ENCODE measurements at regions not wholly inside any gene's neighbourhood (a gene's known extent, or its start where the extent isn't known, plus 50 kb on each side); places are given as distances from the start of the nearest gene placed in this dataset.

DNA sequence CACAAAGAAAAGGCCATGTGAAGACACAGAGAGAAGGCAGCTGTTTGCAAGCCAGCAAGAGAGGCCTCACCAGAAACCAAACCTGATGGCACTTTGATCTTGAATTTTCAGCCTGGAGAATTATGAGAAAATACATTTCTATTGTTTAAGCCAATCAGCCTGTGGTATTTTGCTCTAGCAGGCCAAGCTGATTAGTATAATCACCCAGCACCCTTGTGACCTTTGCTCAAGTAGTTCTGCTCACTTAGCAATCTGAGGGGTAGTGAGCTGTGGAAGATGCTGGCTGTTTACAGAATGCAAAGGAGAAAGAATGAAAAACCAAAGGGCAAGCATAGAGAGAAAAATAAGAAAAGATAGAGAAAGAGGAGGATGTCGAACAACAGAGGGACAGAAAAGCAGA lies 396.4 kb upstream of the BOD1L1 start:
- Histone ChIP-seq H3K27me3 (ENCODE audit: insufficient read depth, low read depth) (no peaks in the 10 kb centered on the region), H3K4me3 (no peak overlapping the region), H3K4me2 (no peak overlapping the region), H3K27ac (no peak overlapping the region), H3F3A (ENCODE audit: insufficient read depth, low read depth) (no peaks in the 10 kb centered on the region), H3K79me2 (ENCODE audit: low read depth) (no peaks in the 10 kb centered on the region), H3K9me3 (ENCODE audit: insufficient read depth, low read depth) (no peaks in the 10 kb centered on the region), H2AFZ (no peak overlapping the region), H3K9me2 (ENCODE audit: insufficient read depth) (no peaks in the 10 kb centered on the region), H3K4me1 (replicated peaks; ENCODE audit: insufficient read depth) (no peaks in the 10 kb centered on the region), H4K20me1 (ENCODE audit: insufficient read depth) (no peaks in the 10 kb centered on the region), H3K36me3 (ENCODE audit: low read depth) (no peaks in the 10 kb centered on the region)
- no TSS peak for BruUV-seq (replicated peaks)
- DNase-seq = no peak
- intact Hi-C loops (cut with micrococcal nuclease; ENCODE audit: unreplicated experiment) = no loop called here
- CTCF ChIA-PET = no interaction called here
- POLR2A ChIA-PET (ENCODE audit: unreplicated experiment) = no interaction called here
- no peak for TF ChIP-seq EZH2 (IDR thresholded peaks at IDR 0.05; ENCODE audit: low read depth)
- TF ChIP-seq, protein P1, sequence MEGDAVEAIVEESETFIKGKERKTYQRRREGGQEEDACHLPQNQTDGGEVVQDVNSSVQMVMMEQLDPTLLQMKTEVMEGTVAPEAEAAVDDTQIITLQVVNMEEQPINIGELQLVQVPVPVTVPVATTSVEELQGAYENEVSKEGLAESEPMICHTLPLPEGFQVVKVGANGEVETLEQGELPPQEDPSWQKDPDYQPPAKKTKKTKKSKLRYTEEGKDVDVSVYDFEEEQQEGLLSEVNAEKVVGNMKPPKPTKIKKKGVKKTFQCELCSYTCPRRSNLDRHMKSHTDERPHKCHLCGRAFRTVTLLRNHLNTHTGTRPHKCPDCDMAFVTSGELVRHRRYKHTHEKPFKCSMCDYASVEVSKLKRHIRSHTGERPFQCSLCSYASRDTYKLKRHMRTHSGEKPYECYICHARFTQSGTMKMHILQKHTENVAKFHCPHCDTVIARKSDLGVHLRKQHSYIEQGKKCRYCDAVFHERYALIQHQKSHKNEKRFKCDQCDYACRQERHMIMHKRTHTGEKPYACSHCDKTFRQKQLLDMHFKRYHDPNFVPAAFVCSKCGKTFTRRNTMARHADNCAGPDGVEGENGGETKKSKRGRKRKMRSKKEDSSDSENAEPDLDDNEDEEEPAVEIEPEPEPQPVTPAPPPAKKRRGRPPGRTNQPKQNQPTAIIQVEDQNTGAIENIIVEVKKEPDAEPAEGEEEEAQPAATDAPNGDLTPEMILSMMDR (conservative IDR thresholded peaks at IDR 0.05) = no peak

DNA sequence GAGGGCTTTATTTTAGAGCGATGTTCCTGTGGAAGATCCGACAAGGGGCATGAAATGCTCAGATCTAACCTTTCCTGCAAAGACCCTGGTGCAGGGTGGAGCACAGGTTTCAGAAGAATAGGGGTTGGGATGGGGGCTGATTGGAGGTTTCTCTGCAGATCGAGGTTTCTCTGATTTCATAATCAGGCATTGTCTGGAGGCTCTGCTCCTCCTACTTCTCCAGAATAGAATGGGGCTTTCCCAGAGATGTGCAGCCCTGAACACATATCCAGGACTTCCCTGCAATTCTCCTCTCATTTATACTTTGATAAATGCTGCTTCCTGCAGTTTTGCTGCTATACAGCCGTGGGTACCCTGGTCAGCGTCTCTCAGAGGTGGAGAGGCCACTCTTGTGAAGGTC lies 397.6 kb upstream of the BOD1L1 start:
- H2AFZ ChIP-seq = no peak overlapping the region
- no peaks in the 10 kb centered on the region for H3K9me3 ChIP-seq (ENCODE audit: insufficient read depth, low read depth)
- CTCF ChIA-PET = no interaction called here
- DNase-seq = no peak
- no peaks in the 10 kb centered on the region for H3K4me1 ChIP-seq (replicated peaks; ENCODE audit: insufficient read depth)
- intact Hi-C loops (cut with micrococcal nuclease; ENCODE audit: unreplicated experiment) = no loop called here
- H4K20me1 ChIP-seq (ENCODE audit: insufficient read depth) = no peaks in the 10 kb centered on the region
- TF ChIP-seq EZH2 (IDR thresholded peaks at IDR 0.05; ENCODE audit: low read depth) = no peak
- TF ChIP-seq, protein P1 (conservative IDR thresholded peaks at IDR 0.05) = no peak
- no peaks in the 10 kb centered on the region for H3K36me3 ChIP-seq (ENCODE audit: low read depth)
- no peaks in the 10 kb centered on the region for H3K27me3 ChIP-seq (ENCODE audit: insufficient read depth, low read depth)
- no peaks in the 10 kb centered on the region for H3F3A ChIP-seq (ENCODE audit: insufficient read depth, low read depth)
- H3K27ac ChIP-seq = no peak overlapping the region
- POLR2A ChIA-PET (ENCODE audit: unreplicated experiment) = no interaction called here
- no peaks in the 10 kb centered on the region for H3K9me2 ChIP-seq (ENCODE audit: insufficient read depth)
- no peak overlapping the region for H3K4me2 ChIP-seq
- no TSS peak for BruUV-seq (replicated peaks)
- no peaks in the 10 kb centered on the region for H3K79me2 ChIP-seq (ENCODE audit: low read depth)
- no peak overlapping the region for H3K4me3 ChIP-seq

DNA sequence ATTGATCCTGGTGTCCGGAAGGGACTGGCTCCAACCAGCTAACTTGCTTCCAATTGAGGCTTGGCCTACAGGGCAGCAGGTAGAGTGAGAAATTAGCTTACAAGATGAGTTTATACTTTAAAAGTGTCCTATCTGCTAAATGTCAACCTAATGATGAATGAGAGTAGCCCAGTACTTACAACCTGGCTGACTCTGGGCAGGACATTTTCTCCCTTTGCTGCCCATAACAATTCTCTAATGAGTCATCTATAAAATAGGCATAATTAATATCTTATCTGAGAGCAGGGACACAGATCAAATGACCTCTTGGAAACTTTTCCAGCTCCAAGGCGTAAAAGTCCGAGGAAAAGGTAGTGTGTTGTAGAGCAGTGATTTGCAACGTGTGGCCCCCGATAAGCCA lies 398.4 kb upstream of the BOD1L1 start:
- BruUV-seq (replicated peaks) = no TSS peak
- no peaks in the 10 kb centered on the region for H3K27me3 ChIP-seq (ENCODE audit: insufficient read depth, low read depth)
- no peak overlapping the region for H3K4me2 ChIP-seq
- no peaks in the 10 kb centered on the region for H3K79me2 ChIP-seq (ENCODE audit: low read depth)
- no peaks in the 10 kb centered on the region for H3K9me3 ChIP-seq (ENCODE audit: insufficient read depth, low read depth)
- no peaks in the 10 kb centered on the region for H3K4me1 ChIP-seq (replicated peaks; ENCODE audit: insufficient read depth)
- H3F3A ChIP-seq (ENCODE audit: insufficient read depth, low read depth) = no peaks in the 10 kb centered on the region
- CTCF ChIA-PET = no interaction called here
- no peak for DNase-seq
- no peaks in the 10 kb centered on the region for H3K9me2 ChIP-seq (ENCODE audit: insufficient read depth)
- no peaks in the 10 kb centered on the region for H4K20me1 ChIP-seq (ENCODE audit: insufficient read depth)
- H2AFZ ChIP-seq = no peak overlapping the region
- H3K4me3 ChIP-seq = no peak overlapping the region
- intact Hi-C loops (cut with micrococcal nuclease; ENCODE audit: unreplicated experiment) = no loop called here
- TF ChIP-seq, protein P1 (conservative IDR thresholded peaks at IDR 0.05) = no peak
- no peak for TF ChIP-seq EZH2 (IDR thresholded peaks at IDR 0.05; ENCODE audit: low read depth)
- no peak overlapping the region for H3K27ac ChIP-seq
- POLR2A ChIA-PET (ENCODE audit: unreplicated experiment) = no interaction called here
- no peaks in the 10 kb centered on the region for H3K36me3 ChIP-seq (ENCODE audit: low read depth)
